Activated CD8-positive, alpha-beta T cell treated with anti-CD3 and anti-CD28 coated beads for 36 hours (primary cell): ENCODE measurements at regions not wholly inside any gene's neighbourhood (a gene's known extent, or its start where the extent isn't known, plus 50 kb on each side); places are given as distances from the start of the nearest gene placed in this dataset.

Source experiments
- ATAC-seq: fragments of 200-7000 bp; cut with Tn5 transposase; one replicate; pipeline ENCODE4 v1.10.0; 2021; ENCODE audit warnings: mild to moderate bottlenecking, moderate library complexity
- CTCF ChIA-PET: fragments of 350-600 bp; sonication (Branson Sonifier 250); formaldehyde crosslinking; loops from one replicate; lab custom pipeline; 2021; ENCODE audit warnings: antibody characterized with exemption; lab: Charles Lee
- POLR2A ChIA-PET: fragments of 350-600 bp; sonication (Branson Sonifier 250); formaldehyde crosslinking; loops from one replicate; lab custom pipeline; 2021; ENCODE audit warnings: antibody characterized with exemption; lab: Charles Lee
- DNase-seq: peaks from one replicate; pipeline ENCODE4 v3.0.0-alpha.2; 2020
- H3K27ac Mint-ChIP-seq: one replicate; pipeline ENCODE4 v1.8.0; 2021; ENCODE audit warnings: mild to moderate bottlenecking, mixed read lengths
- H3K27me3 Mint-ChIP-seq: one replicate; pipeline ENCODE4 v1.8.0; 2021; ENCODE audit warnings: mixed read lengths
- H3K36me3 Mint-ChIP-seq: one replicate; pipeline ENCODE4 v1.8.0; 2021; ENCODE audit warnings: low read depth, mixed read lengths
- H3K4me1 Mint-ChIP-seq: one replicate; pipeline ENCODE4 v1.8.0; 2021; ENCODE audit warnings: low read depth, mixed read lengths
- H3K4me3 Mint-ChIP-seq: one replicate; pipeline ENCODE4 v1.8.0; 2021; ENCODE audit warnings: mild to moderate bottlenecking, moderate library complexity, mixed read lengths
- H3K9me3 Mint-ChIP-seq: one replicate; pipeline ENCODE4 v1.8.0; 2021; ENCODE audit warnings: mixed read lengths
- intact Hi-C: fragments of 100-400 bp; cut with micrococcal nuclease; formaldehyde crosslinking; loops from one replicate; pipeline ENCODE4 v1.10.0; 2022
- TF ChIP-seq, protein P1 (sequence below): fragments of 200-600 bp; IDR thresholded peaks from one replicate; pipeline ENCODE4 v1.8.0; 2022; ENCODE audit warnings: antibody characterized with exemption, mild to moderate bottlenecking

DNA sequence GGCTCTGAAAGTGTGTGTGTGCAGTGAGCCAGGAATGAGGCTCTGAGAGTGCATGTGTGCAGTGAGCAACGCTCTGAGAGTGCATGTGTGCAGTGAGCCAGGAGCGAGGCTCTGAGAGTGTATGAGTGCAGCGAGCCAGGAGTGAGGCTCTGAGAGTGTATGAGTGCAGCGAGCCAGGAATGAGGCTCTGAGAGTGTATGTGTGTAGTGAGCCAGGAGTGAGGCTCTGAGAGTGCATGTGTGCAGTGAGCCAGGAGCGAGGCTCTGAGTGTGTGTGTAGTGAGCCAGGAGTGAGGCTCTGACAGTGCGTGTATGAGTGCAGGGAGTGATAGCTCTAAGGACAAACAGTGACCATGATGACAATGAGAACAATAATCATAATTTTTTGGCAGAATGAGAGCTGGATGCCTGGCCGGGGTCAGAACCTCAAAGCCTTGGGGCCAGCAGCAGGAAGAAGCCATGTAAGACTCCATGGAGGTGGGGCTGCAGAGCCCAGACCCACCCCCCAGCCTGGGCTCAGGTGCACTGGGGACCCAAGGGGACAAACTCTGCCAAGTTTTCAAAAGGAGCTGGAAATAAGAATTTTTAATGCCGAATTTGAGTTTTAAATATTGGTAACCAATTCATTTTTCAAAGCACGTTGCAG lies 85.7 kb upstream of the PRR20G start:
- intact Hi-C loops: no loop called here
- Mint-ChIP-seq H3K27ac (no peak overlapping the region), H3K27me3 (peaks cover 2% of the 10 kb centered on the region), H3K9me3 (no peaks in the 10 kb centered on the region), H3K4me1 (no peaks in the 10 kb centered on the region), H3K4me3 (no peak overlapping the region), H3K36me3 (no peaks in the 10 kb centered on the region)
- POLR2A ChIA-PET: no interaction called here
- no peak for DNase-seq
- TF ChIP-seq, protein P1, sequence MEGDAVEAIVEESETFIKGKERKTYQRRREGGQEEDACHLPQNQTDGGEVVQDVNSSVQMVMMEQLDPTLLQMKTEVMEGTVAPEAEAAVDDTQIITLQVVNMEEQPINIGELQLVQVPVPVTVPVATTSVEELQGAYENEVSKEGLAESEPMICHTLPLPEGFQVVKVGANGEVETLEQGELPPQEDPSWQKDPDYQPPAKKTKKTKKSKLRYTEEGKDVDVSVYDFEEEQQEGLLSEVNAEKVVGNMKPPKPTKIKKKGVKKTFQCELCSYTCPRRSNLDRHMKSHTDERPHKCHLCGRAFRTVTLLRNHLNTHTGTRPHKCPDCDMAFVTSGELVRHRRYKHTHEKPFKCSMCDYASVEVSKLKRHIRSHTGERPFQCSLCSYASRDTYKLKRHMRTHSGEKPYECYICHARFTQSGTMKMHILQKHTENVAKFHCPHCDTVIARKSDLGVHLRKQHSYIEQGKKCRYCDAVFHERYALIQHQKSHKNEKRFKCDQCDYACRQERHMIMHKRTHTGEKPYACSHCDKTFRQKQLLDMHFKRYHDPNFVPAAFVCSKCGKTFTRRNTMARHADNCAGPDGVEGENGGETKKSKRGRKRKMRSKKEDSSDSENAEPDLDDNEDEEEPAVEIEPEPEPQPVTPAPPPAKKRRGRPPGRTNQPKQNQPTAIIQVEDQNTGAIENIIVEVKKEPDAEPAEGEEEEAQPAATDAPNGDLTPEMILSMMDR: no peak
- CTCF ChIA-PET: interaction anchor here (0.8 to 1.8 kb wide), 6 partner anchors 11 to 174 kb away, joined by 3 to 7 read pairs (median 5); no protein-coding TSS in a partner anchor
- no peak for ATAC-seq

DNA sequence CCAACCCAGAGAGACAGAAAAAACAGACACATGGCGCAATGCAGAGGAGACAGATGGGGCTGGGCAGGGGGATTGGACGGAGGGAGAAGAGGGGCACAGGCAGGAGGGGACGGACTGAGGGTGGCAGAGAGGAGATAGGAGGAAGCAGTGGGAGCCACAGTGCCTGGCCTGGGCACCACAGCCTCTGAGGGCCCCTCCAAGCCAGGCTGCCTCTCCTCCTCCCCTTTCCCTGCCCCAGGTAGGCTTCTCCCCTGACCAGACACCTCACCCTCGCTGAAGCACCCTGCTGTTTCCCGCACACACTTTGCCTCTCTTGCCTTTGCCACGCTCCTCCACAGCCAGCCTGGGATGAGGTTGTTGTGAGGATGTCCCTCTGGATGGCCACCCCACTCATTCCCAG lies 84.0 kb upstream of the PRR20G start:
- no peak overlapping the region for H3K4me3 Mint-ChIP-seq
- no peaks in the 10 kb centered on the region for H3K9me3 Mint-ChIP-seq
- intact Hi-C loops: no loop called here
- no peaks in the 10 kb centered on the region for H3K4me1 Mint-ChIP-seq
- no peak overlapping the region for H3K27ac Mint-ChIP-seq
- ChIA-PET POLR2A (no interaction called here), CTCF (no interaction called here)
- H3K27me3 Mint-ChIP-seq: peaks cover 3% of the 10 kb centered on the region
- H3K36me3 Mint-ChIP-seq: no peaks in the 10 kb centered on the region
- TF ChIP-seq, protein P1: no peak
- ATAC-seq: no peak
- DNase-seq: no peak

DNA sequence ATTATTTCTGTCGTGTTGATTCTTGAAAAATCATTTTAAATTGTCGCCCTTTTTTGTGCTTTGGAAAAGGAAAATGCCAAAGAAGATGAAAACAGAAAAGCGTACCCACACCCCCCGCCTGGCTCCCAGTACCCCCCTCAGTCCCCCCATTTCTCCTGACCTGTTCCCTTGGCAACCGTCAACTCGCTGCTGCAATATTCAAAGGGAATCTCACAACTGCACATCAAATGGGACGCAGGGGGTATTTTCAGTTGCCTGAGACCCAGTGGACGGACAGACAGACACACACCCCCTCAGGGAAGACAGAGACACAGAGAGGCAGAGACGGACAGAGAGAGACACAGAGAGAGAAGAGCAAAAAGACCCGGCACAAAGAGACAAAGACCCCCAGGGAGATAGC lies 83.5 kb upstream of the PRR20G start:
- Mint-ChIP-seq H3K4me3 (no peak overlapping the region), H3K4me1 (no peaks in the 10 kb centered on the region), H3K36me3 (no peaks in the 10 kb centered on the region), H3K9me3 (no peaks in the 10 kb centered on the region), H3K27me3 (peaks cover 5% of the 10 kb centered on the region), H3K27ac (no peak overlapping the region)
- ATAC-seq (no peak), DNase-seq (no peak)
- ChIA-PET CTCF (no interaction called here), POLR2A (no interaction called here)
- TF ChIP-seq, protein P1: no peak
- intact Hi-C loops: no loop called here

DNA sequence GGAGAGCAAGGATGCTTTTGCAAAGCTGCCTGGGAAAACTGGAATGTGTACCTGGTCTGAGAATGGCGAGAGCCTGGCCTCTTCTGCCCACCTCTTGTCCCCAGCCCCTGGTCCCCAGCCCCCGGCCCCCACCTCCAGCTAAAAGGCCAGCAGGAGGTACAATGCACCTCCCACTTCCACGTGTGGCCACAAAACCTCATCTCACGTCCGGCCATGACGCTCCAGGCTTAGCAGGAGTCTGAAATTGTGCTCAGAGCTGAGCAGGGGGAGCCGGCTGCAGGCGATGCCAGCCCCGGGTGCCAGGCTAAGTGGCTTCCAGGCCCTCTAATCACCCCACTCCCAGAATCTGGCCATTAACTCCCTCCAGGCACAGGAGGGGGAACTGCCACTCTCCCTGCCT lies 83.1 kb upstream of the PRR20G start:
- ATAC-seq: no peak
- Mint-ChIP-seq H3K9me3 (no peaks in the 10 kb centered on the region), H3K4me1 (no peaks in the 10 kb centered on the region), H3K27ac (no peak overlapping the region), H3K36me3 (no peaks in the 10 kb centered on the region), H3K4me3 (no peak overlapping the region), H3K27me3 (peaks cover 4% of the 10 kb centered on the region)
- CTCF ChIA-PET: no interaction called here
- intact Hi-C loops: no loop called here
- TF ChIP-seq, protein P1: no peak
- POLR2A ChIA-PET: no interaction called here
- DNase-seq: no peak

DNA sequence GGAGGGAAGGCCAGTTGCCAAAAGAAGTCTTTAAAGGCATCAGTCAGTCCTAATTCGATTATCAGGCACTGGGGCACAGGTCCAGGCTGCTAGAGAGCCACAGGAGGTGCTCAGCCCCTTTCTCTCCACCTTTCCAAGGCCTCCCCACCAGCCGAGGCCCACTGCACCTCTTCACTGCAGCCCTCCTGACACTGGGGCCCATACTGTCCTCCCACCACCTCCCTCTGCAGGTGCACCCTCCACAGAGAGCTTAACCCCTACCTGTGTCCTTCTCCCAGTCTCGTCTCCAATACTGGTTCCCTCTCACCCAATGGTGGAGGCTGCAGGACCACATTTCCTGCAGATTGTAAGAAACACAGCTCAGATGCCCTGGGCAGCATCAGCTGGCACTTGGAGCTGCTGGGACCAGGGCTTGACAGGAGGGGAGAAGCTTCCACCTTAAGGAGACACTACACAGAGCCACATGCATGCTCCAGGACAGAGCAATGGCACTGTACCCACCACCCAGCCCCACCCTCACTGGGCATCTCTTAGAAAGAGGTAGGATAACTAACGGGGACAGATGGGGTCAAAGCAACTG lies 81.6 kb upstream of the PRR20G start:
- ATAC-seq (no peak), DNase-seq (no peak)
- H3K36me3 Mint-ChIP-seq: no peaks in the 10 kb centered on the region
- CTCF ChIA-PET: no interaction called here
- TF ChIP-seq, protein P1: no peak
- H3K4me1 Mint-ChIP-seq: no peaks in the 10 kb centered on the region
- H3K9me3 Mint-ChIP-seq: no peaks in the 10 kb centered on the region
- intact Hi-C loops: no loop called here
- POLR2A ChIA-PET: no interaction called here
- H3K27ac Mint-ChIP-seq: no peak overlapping the region
- H3K4me3 Mint-ChIP-seq: no peak overlapping the region
- peaks cover 5% of the 10 kb centered on the region for H3K27me3 Mint-ChIP-seq
